Gastroesophageal sphincter (tissue), 3 donors: ENCODE measurements at regions not wholly inside any gene's neighbourhood (a gene's known extent, or its start where the extent isn't known, plus 50 kb on each side); places are given as distances from the start of the nearest gene placed in this dataset.

ENCODE experiments used
- EP300 ChIP-seq: sonication (generic); formaldehyde crosslinking; IDR thresholded peaks from one replicate; pipeline ENCODE4 v1.6.1; 2017; ENCODE audit warnings: antibody characterized with exemption, mild to moderate bottlenecking
- POLR2AphosphoS5 ChIP-seq: sonication (generic); formaldehyde crosslinking; IDR thresholded peaks from one replicate; pipeline ENCODE4 v1.6.1; 2017; ENCODE audit warnings: antibody characterized with exemption
- TF ChIP-seq, protein P1 (sequence below), 4 experiments: fragments of 200-600 bp in 2 of 4; fragments of 450-650 bp in 2 of 4; sonication (generic) in 1 of 4; IDR thresholded peaks; one replicate each; pipeline ENCODE4 v1.5.1; 2017 to 2019; ENCODE audit warnings: antibody characterized with exemption in 4 of 4, mild to moderate bottlenecking in 2 of 4, moderate library complexity in 2 of 4

GRCh38 chr3:75042941-75043340 lies 428.5 kb upstream of the CNTN3 start:
- TF ChIP-seq POLR2AphosphoS5: no peak
- TF ChIP-seq, protein P1, sequence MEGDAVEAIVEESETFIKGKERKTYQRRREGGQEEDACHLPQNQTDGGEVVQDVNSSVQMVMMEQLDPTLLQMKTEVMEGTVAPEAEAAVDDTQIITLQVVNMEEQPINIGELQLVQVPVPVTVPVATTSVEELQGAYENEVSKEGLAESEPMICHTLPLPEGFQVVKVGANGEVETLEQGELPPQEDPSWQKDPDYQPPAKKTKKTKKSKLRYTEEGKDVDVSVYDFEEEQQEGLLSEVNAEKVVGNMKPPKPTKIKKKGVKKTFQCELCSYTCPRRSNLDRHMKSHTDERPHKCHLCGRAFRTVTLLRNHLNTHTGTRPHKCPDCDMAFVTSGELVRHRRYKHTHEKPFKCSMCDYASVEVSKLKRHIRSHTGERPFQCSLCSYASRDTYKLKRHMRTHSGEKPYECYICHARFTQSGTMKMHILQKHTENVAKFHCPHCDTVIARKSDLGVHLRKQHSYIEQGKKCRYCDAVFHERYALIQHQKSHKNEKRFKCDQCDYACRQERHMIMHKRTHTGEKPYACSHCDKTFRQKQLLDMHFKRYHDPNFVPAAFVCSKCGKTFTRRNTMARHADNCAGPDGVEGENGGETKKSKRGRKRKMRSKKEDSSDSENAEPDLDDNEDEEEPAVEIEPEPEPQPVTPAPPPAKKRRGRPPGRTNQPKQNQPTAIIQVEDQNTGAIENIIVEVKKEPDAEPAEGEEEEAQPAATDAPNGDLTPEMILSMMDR (IDR thresholded peaks at IDR 0.05): no peak
- TF ChIP-seq EP300: no peak
